ENCODE measurements at regions not wholly inside any gene's neighbourhood (a gene's known extent, or its start where the extent isn't known, plus 50 kb on each side); places are given as distances from the start of the nearest gene placed in this dataset.

DNA sequence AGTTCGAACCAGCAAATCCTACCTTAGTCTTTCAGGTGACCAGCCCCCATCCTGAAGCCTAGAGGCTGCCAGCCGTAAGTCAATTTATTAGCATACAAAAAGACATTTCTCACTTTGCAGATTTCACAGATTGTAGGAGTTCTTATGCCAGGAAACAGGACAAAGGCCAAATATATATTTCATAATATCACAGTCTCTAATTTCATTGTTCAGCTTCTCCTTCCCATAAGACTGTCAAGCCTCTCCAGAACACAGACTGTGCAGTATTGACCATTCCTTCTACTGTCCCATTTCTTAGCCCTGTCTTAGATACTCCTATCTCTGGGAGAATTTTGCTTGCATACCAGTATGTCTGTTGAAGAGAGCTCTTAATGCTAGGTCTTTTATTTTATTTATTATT, 89.2 kb upstream of the RESF1 start:
- TF ChIP-seq, protein P1, sequence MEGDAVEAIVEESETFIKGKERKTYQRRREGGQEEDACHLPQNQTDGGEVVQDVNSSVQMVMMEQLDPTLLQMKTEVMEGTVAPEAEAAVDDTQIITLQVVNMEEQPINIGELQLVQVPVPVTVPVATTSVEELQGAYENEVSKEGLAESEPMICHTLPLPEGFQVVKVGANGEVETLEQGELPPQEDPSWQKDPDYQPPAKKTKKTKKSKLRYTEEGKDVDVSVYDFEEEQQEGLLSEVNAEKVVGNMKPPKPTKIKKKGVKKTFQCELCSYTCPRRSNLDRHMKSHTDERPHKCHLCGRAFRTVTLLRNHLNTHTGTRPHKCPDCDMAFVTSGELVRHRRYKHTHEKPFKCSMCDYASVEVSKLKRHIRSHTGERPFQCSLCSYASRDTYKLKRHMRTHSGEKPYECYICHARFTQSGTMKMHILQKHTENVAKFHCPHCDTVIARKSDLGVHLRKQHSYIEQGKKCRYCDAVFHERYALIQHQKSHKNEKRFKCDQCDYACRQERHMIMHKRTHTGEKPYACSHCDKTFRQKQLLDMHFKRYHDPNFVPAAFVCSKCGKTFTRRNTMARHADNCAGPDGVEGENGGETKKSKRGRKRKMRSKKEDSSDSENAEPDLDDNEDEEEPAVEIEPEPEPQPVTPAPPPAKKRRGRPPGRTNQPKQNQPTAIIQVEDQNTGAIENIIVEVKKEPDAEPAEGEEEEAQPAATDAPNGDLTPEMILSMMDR (IDR thresholded peaks at IDR 0.05), result no peak
- TF ChIP-seq POLR2A (IDR thresholded peaks at IDR 0.05), result no peak
